ENCODE measurements at regions not wholly inside any gene's neighbourhood (a gene's known extent, or its start where the extent isn't known, plus 50 kb on each side); places are given as distances from the start of the nearest gene placed in this dataset.
"Not testable (repeated sequence)": the region's sequence is repeated elsewhere in the genome, so short reads cannot be mapped to it uniquely, and the experiment has no call there.

GRCh38 chr4:106869551-106869950 lies 166.6 kb downstream of the DKK2 start:
- DNase-seq (ENCODE audit: low read depth in 1 of 2, low spot score in 1 of 2) = no peak

GRCh38 chr4:106868381-106869035 lies 167.6 kb downstream of the DKK2 start:
- DNase-seq (ENCODE audit: low read depth in 1 of 2, low spot score in 1 of 2) = no peak

GRCh38 chr4:106864231-106864630 lies 171.9 kb downstream of the DKK2 start:
- no peak for DNase-seq (ENCODE audit: low read depth in 1 of 2, low spot score in 1 of 2)

GRCh38 chr4:106854569-106855351 lies 181.4 kb downstream of the DKK2 start:
- DNase-seq (ENCODE audit: low read depth in 1 of 2, low spot score in 1 of 2) = no peak

DNA sequence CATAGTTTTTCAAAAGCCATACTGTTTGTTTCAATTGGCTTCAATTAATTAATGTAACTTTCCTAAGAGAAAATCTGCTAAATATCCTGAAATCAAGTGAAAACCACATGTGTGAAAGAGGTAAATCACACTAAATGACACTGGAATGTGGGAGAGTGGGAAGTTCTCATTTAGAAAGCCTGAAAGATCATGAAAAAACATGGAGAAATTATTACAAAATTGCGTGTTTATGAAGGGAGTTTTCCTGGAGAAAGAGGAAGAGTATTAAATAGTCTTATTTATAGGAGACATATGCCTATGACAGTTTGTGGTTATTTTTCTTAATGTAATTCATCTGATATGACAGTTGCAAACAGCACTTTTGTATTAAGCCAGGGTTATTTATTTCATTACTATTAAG lies 183.7 kb downstream of the DKK2 start:
- no peak for DNase-seq (ENCODE audit: low read depth in 1 of 2, low spot score in 1 of 2)

- DNase-seq (ENCODE audit: low read depth in 1 of 2, low spot score in 1 of 2) = no peak
Measured at GRCh38 chr4:106851726-106852125, 184.4 kb downstream of the DKK2 start.

DNA sequence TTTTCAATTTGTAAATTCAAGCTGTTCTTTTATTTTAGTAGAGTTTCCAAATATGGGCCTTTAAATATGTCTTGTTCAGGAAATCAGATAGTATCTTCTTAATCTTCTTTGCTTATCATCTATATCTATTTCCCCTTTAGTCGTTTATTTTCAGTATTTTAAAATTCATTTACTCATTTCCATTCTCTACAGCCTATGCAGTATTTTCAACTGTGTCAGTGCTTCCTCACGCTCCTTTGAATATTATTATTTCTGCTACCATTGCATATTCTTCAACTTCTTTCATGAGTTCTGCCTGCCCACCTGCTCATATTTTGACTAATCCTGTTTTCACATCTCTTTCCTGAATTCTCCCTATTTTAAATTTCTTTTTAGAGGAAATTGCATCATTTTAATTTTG lies 185.4 kb downstream of the DKK2 start:
- no peak for DNase-seq (ENCODE audit: low read depth in 1 of 2, low spot score in 1 of 2)

GRCh38 chr4:106835919-106836318 lies 200.2 kb downstream of the DKK2 start:
- no peak for DNase-seq (ENCODE audit: low read depth in 1 of 2, low spot score in 1 of 2)

DNA sequence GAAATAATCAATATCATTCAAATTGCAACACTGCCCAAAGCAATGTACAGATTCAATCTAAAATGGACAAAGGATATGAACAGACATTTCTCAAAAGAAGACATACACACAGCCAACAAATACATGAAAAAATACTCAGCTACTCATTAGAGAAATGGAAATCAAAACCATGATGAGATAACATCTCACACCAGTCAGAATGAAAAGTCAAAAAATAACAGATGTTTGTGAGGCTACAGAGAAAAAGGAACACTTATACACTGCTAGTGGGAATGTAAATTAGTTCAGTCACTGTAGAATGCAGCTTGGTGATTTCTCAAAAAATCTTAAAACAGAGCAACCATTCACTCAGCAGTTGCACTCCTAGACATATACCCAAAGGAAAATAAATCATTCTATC lies 205.2 kb downstream of the DKK2 start:
- DNase-seq (ENCODE audit: low read depth in 1 of 2, low spot score in 1 of 2) = no peak

DNA sequence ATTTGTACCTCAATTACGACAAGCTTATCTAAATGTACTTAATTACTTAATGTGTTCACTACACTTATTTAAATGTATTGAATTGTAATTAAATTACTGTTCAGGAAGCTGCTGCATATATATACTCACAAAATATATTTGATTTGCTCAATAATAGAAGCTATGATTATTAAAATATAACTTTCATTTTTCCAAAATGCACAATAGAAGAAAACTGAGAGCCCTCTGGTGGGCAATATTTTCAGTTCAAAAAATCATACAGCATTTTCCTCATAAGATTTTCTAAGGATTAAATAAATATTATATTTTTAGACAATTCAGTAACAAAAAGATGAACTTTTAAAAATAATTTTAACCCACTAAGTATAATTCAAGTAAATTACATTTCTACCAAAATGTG lies 217.3 kb downstream of the DKK2 start:
- no peak for DNase-seq (ENCODE audit: low read depth in 1 of 2, low spot score in 1 of 2)

DNA sequence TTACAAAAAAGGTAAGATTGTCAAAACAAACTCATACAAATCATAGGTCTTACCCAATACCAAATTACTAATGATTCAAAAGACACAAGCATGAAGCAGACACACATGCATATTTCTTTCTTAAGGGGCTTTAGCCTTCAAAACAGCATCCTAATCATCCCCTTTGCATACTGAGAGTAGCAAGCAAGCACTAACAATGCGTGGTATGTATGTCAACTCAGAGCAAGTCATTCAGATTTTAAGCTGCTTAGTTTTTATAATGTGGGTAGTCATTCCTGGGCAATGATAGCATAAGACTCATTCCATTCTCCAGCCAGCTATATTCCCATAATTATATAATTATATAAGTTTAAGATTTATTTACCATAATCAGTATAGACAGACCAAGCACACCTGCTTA lies 219.6 kb downstream of the DKK2 start:
- no peak for DNase-seq (ENCODE audit: low read depth in 1 of 2, low spot score in 1 of 2)

GRCh38 chr4:106810122-106810521 lies 226.0 kb downstream of the DKK2 start:
- no peak for DNase-seq (ENCODE audit: low read depth in 1 of 2, low spot score in 1 of 2)

GRCh38 chr4:106809076-106809475 lies 227.0 kb downstream of the DKK2 start:
- no peak for DNase-seq (ENCODE audit: low read depth in 1 of 2, low spot score in 1 of 2)

DNA sequence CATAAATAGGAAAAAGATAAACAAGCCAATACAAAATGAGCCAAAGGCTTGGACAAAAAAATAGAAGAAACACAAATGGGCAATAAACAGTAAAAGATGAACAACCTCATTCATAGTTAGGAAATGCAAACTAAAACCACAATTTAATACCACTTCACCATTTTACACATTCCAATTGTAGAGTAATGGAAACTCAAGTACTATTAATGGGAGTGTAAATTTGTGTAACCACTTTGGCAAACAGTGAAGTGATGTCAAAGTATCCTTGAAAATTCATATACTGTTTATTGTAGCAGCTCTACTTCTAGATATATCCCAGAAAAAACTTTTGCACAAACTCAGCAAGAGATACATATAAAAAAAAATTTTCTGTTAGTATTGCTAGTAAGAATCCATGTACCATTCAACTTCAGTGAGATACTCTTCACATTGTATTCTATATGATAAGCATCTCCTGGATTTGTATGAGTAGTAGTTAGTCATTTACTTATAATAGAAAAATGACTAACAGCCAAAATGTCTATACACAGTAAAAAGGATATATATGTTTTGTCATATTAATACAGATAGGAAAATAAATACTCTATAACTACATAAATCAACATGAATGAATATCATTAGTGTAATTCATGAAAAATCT lies 229.8 kb downstream of the DKK2 start:
- no peak for DNase-seq (ENCODE audit: low read depth in 1 of 2, low spot score in 1 of 2)

GRCh38 chr4:106803083-106803482 lies 233.0 kb downstream of the DKK2 start:
- no peak for DNase-seq (ENCODE audit: low read depth in 1 of 2, low spot score in 1 of 2)

DNA sequence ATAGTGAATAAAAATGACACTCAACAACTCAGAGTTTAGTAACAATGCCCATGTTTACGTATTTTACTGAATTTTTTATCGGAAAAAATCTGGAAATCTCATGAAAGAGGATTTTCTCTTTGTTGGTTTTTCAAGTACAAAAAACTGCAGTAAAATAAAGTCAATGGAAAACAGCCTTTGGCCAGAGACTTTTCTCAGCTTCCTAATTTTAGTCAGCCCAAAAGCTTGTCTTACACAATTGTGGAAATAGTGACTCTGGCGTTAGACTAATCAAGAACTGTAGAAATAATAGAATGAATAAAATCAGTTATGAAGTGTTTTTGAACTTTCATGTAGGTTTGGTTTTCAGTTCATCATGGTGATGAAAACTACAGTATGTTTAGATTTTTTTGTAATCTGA lies 234.7 kb downstream of the DKK2 start:
- DNase-seq (ENCODE audit: low read depth in 1 of 2, low spot score in 1 of 2) = no peak

- DNase-seq (ENCODE audit: low read depth in 1 of 2, low spot score in 1 of 2) = no peak
Measured at GRCh38 chr4:106796876-106797275, 239.2 kb downstream of the DKK2 start.

DNA sequence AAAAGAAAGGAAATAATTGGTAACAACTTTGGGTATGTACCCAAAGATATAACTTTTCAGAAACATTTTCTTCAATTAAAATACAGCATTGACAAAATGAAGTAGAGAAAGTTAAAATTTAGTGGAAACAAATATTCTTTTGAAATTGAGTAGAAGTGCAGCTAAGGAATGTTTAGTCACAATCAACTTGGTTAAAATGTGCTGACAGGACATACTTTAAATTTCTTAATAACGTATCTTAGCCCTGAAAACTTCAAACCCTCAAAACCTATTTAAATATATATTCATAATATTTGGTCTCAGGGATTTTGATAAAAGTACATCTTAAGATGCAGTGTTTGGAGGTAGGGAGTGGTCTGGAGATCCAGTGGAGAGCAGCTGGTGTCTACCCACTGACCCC lies 240.8 kb downstream of the DKK2 start:
- DNase-seq (ENCODE audit: low read depth in 1 of 2, low spot score in 1 of 2) = no peak

DNA sequence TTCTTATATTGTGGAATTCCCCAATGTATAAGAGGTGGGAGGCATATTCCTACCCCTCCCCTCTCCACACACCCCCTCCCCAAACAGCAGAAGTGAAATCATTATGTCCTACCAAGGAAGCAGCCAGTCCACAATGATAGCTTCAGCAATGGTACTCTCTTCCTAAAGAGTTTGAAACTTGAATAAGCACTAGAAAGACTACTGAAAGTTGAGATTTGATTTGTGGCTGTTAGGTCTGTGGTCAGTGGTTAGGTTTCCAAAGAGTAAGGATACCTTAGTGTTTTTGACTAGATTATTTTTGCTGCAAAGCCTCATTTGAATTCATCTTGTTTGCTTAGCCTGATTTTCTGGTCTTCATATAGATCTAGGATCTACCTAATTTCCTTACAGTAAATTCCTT lies 242.2 kb downstream of the DKK2 start:
- DNase-seq (ENCODE audit: low read depth in 1 of 2, low spot score in 1 of 2) = no peak

- no peak for DNase-seq (ENCODE audit: low read depth in 1 of 2, low spot score in 1 of 2)
Measured at GRCh38 chr4:106775636-106776035, 260.5 kb downstream of the DKK2 start.

DNA sequence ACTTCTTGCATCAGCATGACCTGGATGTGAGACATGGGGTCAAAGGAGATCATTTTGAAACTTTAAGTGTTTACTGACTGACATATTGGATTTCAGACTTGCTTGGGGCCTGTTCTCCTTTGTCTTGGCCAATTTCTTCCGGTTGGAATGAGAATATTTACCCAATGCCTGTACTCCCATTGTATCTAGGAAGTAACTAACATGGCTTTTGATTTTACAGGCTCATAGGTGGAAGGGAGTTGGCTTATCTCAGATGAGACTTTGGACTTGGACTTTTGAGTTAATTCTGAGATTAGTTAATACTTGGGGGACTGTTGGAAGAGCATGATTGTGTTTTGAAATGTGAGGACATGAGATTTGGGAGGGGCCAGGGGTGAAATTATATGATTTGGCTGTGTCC lies 262.1 kb downstream of the DKK2 start:
- not testable (repeated sequence) for DNase-seq (ENCODE audit: low read depth in 1 of 2, low spot score in 1 of 2)

Data from activated CD4-positive, alpha-beta T cell treated with anti-CD3 and anti-CD28 coated beads, Interleukin-2, amount 50 U/mL, for 24 hours (primary cell).